Activated naive CD4-positive, alpha-beta T cell treated with anti-CD3 and anti-CD28 coated beads for 36 hours (primary cell): ENCODE measurements at regions not wholly inside any gene's neighbourhood (a gene's known extent, or its start where the extent isn't known, plus 50 kb on each side); places are given as distances from the start of the nearest gene placed in this dataset.

Experiments
- CTCF ChIA-PET: fragments of 350-600 bp; sonication (Branson Sonifier 250); formaldehyde crosslinking; loops from one replicate; lab custom pipeline; 2021; ENCODE audit warnings: antibody characterized with exemption; lab: Charles Lee
- DNase-seq: peaks from one replicate; pipeline ENCODE4 v3.0.0-alpha.2; 2020
- H3K27ac Mint-ChIP-seq: one replicate; pipeline ENCODE4 v1.8.0; 2021; ENCODE audit warnings: mild to moderate bottlenecking, mixed read lengths
- H3K27me3 Mint-ChIP-seq: one replicate; pipeline ENCODE4 v1.8.0; 2021; ENCODE audit warnings: low read depth, mixed read lengths
- H3K36me3 Mint-ChIP-seq: one replicate; pipeline ENCODE4 v1.8.0; 2021; ENCODE audit warnings: low read depth, mixed read lengths
- H3K4me1 Mint-ChIP-seq: one replicate; pipeline ENCODE4 v1.8.0; 2021; ENCODE audit warnings: low read depth, mixed read lengths
- H3K4me3 Mint-ChIP-seq: one replicate; pipeline ENCODE4 v1.8.0; 2021; ENCODE audit warnings: mild to moderate bottlenecking, moderate library complexity, mixed read lengths
- H3K9me3 Mint-ChIP-seq: one replicate; pipeline ENCODE4 v1.8.0; 2021; ENCODE audit warnings: mixed read lengths
- intact Hi-C: fragments of 100-400 bp; cut with micrococcal nuclease; formaldehyde crosslinking; loops from one replicate; pipeline ENCODE4 v1.15.1; 2023

DNA sequence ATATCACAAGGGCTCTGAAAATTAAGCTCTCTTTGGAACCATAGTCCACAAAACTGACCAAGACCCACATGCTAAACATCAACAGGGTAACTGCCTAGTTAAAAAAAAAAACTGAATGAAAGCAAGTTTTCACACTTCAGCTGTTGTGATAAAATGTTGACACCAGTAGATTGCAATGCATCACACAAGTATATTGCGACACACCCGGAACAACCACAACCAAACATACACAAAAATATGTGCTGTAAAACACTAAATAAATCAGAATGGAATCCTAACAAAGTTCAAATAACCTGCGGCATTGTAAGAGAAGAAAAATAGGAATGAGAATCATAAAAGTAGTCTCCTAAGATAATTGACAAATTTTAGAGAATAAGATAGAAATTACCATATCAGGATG, 710.3 kb downstream of the AACS start:
- intact Hi-C loops: no loop called here
- no peak for DNase-seq
- Mint-ChIP-seq H3K4me1 (no peaks in the 10 kb centered on the region), H3K9me3 (peaks cover 4% of the 10 kb centered on the region), H3K27me3 (peaks cover 3% of the 10 kb centered on the region), H3K27ac (no peak overlapping the region), H3K36me3 (no peaks in the 10 kb centered on the region), H3K4me3 (no peak overlapping the region)
- CTCF ChIA-PET: no interaction called here

DNA sequence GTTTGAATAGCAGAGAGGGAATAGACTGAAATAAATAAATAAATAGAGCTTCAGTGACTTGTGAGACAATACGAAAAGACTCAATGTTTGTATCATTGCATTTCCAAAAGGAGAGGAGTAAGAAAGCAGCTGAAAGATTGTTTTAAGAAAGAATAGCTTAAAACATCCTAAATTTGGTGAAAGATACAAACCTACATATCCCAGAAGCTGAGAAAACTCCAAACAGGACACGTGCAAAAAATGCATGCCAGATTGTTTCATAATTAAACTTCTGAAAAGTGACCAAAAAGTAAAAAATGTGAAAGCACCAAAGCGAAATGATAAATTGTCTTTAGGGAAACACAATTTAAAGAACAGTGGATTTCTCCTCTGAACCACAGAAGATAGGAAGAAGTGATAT, 711.0 kb downstream of the AACS start:
- Mint-ChIP-seq H3K9me3 (peaks cover 4% of the 10 kb centered on the region), H3K36me3 (no peaks in the 10 kb centered on the region), H3K4me3 (no peak overlapping the region), H3K4me1 (no peaks in the 10 kb centered on the region), H3K27ac (no peak overlapping the region), H3K27me3 (peaks cover 5% of the 10 kb centered on the region)
- CTCF ChIA-PET: no interaction called here
- DNase-seq: no peak
- intact Hi-C loops: no loop called here

DNA sequence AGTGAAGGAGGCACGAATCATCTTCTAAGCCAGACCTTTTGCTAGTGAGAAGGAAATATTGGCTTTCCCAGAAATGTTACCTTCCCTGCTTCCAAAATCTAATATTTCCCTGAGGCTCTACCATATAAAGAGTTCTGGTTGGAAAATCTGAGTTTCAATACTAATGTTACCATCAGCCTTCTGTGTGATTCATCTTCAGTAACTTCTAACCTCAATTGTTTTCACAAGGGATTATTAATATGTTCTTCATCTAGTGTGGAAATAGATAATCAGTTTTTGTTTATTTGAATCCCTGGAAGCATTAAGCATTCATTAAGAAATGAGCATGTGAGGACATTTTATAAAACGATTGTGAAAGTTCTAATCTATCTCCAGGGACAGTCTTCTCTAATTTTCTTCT, 720.9 kb downstream of the AACS start:
- Mint-ChIP-seq H3K27me3 (no peaks in the 10 kb centered on the region), H3K27ac (no peak overlapping the region), H3K9me3 (peaks cover 17% of the 10 kb centered on the region), H3K4me1 (no peaks in the 10 kb centered on the region), H3K4me3 (no peak overlapping the region), H3K36me3 (no peaks in the 10 kb centered on the region)
- no peak for DNase-seq
- CTCF ChIA-PET: no interaction called here
- intact Hi-C loops: no loop called here

DNA sequence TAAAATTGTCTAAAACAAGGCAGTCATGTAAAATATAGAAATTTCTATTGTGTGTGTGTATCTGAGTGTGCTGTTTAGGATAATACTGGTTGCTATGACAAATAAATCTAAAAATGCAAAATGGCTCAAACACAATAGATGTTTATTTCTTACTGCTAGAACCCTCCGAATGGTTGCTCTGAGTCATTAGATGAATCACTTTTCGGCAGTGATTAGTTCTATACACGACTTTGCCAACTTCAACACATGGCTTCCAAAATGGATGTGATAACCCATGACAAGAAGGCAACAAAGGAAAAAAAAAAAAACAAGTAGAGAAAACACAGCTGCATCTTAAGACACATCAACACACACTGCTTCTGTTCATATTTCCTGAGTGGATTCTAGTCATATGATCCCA, 729.2 kb downstream of the AACS start:
- no peaks in the 10 kb centered on the region for H3K27me3 Mint-ChIP-seq
- CTCF ChIA-PET: no interaction called here
- H3K9me3 Mint-ChIP-seq: peaks cover 16% of the 10 kb centered on the region
- no peak overlapping the region for H3K27ac Mint-ChIP-seq
- no peak for DNase-seq
- H3K4me1 Mint-ChIP-seq: no peaks in the 10 kb centered on the region
- H3K36me3 Mint-ChIP-seq: no peaks in the 10 kb centered on the region
- H3K4me3 Mint-ChIP-seq: no peak overlapping the region
- intact Hi-C loops: no loop called here

DNA sequence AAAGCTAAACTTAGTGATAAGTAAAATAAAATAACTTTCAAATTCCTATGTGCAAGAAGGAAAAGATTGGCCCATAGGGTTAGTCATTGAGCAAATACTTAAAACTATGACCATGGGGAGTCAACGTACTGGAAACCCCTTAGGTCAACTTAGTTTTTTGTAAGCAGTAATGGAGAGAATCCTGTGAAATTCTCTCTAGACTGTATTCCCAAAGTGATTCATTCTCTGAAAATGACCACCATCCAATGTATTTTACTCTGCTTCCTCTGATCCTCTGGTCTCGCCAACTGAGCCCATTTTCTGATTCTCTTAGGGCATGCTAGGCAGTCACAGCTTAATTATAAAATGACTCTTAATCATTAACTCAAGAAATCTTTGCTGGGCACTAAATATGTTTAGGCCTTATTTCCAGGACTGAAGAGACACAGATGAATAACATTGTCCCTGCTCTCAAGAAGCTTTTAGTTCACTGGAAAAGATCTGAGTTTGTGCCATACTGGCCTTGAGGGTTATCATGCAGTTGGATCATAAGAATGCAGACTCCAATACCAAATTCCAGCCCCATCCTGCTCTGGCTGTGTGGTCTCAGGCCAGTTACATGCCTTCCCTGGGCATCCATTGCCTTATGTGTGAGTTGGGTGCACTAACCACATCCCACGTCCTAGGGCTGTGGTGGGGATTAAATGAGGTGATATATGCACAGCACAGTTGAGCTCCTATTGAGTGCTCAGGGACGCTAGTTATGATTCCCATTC, 732.4 kb downstream of the AACS start:
- Mint-ChIP-seq H3K27ac (no peak overlapping the region), H3K4me3 (no peak overlapping the region), H3K27me3 (no peaks in the 10 kb centered on the region), H3K36me3 (no peaks in the 10 kb centered on the region), H3K4me1 (no peaks in the 10 kb centered on the region), H3K9me3 (peaks cover 2% of the 10 kb centered on the region)
- no peak for DNase-seq
- intact Hi-C loops: no loop called here
- CTCF ChIA-PET: no interaction called here

DNA sequence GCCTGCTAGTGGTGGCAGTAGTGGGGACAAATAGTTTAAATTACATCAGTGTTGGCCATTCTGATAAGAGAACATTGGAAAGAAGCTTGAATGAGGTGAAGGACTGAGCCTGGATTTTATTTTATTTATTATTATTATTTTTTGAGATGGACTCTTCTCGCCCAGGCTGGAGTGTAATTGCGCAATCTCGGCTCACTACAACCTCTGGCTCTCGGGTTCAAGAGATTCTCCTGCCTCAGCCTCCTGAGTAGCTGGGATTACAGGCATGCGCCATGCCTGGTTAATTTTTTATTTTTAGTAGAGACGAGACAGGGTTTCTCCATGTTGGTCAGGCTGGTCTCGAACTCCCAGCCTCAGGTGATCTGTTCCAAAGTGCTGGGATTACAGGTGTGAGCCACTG, 739.4 kb downstream of the AACS start:
- CTCF ChIA-PET: no interaction called here
- no peak overlapping the region for H3K27ac Mint-ChIP-seq
- H3K36me3 Mint-ChIP-seq: no peaks in the 10 kb centered on the region
- DNase-seq: no peak
- H3K27me3 Mint-ChIP-seq: no peaks in the 10 kb centered on the region
- H3K9me3 Mint-ChIP-seq: peaks cover 2% of the 10 kb centered on the region
- intact Hi-C loops: no loop called here
- H3K4me1 Mint-ChIP-seq: no peaks in the 10 kb centered on the region
- H3K4me3 Mint-ChIP-seq: no peak overlapping the region

DNA sequence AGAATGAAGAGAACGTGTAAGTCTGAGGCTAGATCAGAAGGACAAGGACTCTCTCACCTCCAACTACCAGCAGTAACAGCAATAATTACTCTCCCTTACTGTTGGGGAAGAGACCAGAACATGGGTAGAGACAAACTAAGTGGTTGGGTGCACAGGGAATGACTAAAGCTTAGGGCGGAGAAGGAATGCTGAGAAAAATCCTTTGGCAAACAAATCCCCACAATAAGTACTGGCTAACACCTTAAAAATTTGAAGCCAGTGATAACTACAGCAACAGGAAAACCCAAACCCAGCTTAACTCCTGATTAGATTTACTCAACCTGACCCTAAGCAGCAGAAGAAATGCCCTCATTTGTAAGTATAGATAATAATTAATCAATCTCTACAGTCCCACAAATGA, 759.0 kb downstream of the AACS start:
- no peak for DNase-seq
- Mint-ChIP-seq H3K4me3 (no peak overlapping the region), H3K36me3 (no peaks in the 10 kb centered on the region), H3K27me3 (no peaks in the 10 kb centered on the region), H3K9me3 (peaks cover 11% of the 10 kb centered on the region), H3K27ac (no peak overlapping the region), H3K4me1 (no peaks in the 10 kb centered on the region)
- CTCF ChIA-PET: no interaction called here
- intact Hi-C loops: no loop called here

DNA sequence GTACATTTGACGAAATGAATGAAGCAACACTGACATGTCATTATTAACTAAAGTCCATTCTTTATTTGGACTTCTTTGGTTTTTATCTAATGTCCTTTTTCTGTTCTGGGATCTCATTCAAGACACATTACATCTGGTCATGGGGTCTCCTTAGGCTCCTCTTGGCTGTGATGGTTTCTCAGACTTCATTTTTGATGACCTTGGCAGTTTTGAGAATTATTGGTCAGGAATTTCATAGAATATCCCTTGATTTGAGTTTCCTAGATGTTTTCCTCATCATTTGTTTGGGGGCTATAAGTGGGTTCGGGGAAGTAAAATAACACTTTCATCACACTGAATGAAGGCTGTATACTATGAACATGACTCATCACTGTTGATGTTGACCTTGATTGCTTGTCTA, 770.6 kb downstream of the AACS start:
- intact Hi-C loops: no loop called here
- no peaks in the 10 kb centered on the region for H3K36me3 Mint-ChIP-seq
- no peak for DNase-seq
- H3K27ac Mint-ChIP-seq: no peak overlapping the region
- H3K9me3 Mint-ChIP-seq: peaks cover 2% of the 10 kb centered on the region
- no peaks in the 10 kb centered on the region for H3K4me1 Mint-ChIP-seq
- no peak overlapping the region for H3K4me3 Mint-ChIP-seq
- CTCF ChIA-PET: no interaction called here
- H3K27me3 Mint-ChIP-seq: no peaks in the 10 kb centered on the region

DNA sequence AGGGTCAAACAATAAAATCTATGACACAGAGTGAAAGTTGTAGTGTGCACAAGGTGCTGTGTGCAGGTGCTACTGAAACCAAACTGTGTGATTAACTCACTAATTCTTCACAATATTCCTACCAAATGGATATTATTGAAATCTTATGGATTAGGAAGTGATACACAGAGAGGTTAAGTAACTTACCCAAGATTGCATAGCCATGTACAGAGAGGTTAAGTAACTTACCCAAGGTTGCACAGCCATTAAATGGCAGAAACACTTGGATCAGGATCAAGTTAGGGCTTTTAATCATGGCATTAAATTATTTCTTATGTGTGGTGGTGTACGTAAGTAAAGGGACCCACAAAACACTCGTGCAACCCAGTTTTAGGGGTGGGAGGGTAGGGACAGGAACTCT, 771.4 kb downstream of the AACS start:
- H3K27me3 Mint-ChIP-seq: no peaks in the 10 kb centered on the region
- H3K4me3 Mint-ChIP-seq: no peak overlapping the region
- no peaks in the 10 kb centered on the region for H3K4me1 Mint-ChIP-seq
- CTCF ChIA-PET: no interaction called here
- intact Hi-C loops: no loop called here
- H3K9me3 Mint-ChIP-seq: peaks cover 2% of the 10 kb centered on the region
- no peak for DNase-seq
- H3K36me3 Mint-ChIP-seq: no peaks in the 10 kb centered on the region
- H3K27ac Mint-ChIP-seq: no peak overlapping the region

DNA sequence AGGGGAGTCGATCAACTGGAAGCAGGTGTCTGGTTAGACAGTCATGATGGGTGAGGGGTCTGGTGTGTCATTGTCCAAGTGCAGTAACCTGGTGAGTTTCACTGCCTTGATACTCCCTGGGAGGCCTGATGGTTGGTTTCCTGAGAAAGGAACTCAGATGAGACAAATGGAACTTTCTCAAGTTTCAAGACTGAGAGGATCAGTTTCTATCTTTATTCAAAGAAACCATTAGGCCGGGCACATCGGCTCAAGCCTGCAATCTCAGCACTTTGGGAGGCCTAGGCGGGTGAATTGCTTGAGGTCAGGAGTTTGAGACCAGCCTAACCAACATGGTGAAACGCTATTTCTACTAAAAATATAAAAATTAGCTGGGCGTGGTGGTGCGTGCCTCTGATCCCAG, 776.1 kb downstream of the AACS start:
- Mint-ChIP-seq H3K36me3 (no peaks in the 10 kb centered on the region), H3K4me1 (no peaks in the 10 kb centered on the region), H3K4me3 (no peak overlapping the region), H3K27ac (no peak overlapping the region), H3K9me3 (peaks cover 2% of the 10 kb centered on the region), H3K27me3 (no peaks in the 10 kb centered on the region)
- CTCF ChIA-PET: interaction anchor here (0.6 kb wide), 1 partner anchor 27 kb away, joined by 6 read pairs; no protein-coding TSS in a partner anchor
- no peak for DNase-seq
- intact Hi-C loops: no loop called here

DNA sequence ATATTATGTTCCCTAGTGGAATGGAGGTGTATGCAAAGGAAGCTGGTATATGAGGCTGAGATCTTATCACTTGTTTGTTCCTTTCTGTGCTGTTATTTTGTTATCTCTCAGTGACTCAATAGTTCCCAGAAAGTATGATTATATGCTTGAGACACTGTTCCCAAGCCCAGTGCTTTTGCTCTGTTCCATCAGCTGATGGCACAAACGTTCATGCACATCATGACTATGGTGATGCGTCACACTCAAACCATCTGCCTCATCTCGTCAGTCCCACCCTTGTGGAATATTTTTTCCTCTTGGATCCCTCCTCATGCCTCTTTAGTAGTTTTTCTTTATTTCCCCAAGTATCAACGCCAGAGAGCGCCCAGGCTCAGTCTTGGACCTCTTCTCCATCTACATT, 786.9 kb downstream of the AACS start:
- H3K27ac Mint-ChIP-seq: no peak overlapping the region
- H3K9me3 Mint-ChIP-seq: no peaks in the 10 kb centered on the region
- intact Hi-C loops: no loop called here
- no peak overlapping the region for H3K4me3 Mint-ChIP-seq
- H3K36me3 Mint-ChIP-seq: no peaks in the 10 kb centered on the region
- DNase-seq: no peak
- no peaks in the 10 kb centered on the region for H3K27me3 Mint-ChIP-seq
- CTCF ChIA-PET: no interaction called here
- no peaks in the 10 kb centered on the region for H3K4me1 Mint-ChIP-seq

DNA sequence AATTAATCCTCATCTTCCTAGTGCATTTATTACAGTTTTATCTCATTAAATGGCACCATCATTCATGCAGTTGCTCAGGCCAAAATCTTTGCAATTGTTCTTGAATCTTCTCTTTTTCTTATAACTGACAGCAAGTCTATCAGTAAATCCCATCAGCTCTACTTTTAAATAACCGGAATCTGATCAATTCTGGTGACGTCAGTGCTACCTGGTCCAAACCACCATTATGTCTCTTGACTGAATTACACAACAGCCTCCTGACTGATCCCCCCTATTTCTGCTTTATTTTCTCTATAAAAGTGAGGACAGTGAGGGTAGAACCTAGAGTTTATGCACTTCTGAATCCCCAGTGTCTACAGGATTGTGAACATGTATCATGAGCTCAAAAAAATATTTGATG, 787.4 kb downstream of the AACS start:
- no peaks in the 10 kb centered on the region for H3K27me3 Mint-ChIP-seq
- H3K9me3 Mint-ChIP-seq: no peaks in the 10 kb centered on the region
- no peaks in the 10 kb centered on the region for H3K36me3 Mint-ChIP-seq
- H3K4me1 Mint-ChIP-seq: no peaks in the 10 kb centered on the region
- no peak for DNase-seq
- intact Hi-C loops: no loop called here
- CTCF ChIA-PET: no interaction called here
- H3K27ac Mint-ChIP-seq: no peak overlapping the region
- H3K4me3 Mint-ChIP-seq: no peak overlapping the region

DNA sequence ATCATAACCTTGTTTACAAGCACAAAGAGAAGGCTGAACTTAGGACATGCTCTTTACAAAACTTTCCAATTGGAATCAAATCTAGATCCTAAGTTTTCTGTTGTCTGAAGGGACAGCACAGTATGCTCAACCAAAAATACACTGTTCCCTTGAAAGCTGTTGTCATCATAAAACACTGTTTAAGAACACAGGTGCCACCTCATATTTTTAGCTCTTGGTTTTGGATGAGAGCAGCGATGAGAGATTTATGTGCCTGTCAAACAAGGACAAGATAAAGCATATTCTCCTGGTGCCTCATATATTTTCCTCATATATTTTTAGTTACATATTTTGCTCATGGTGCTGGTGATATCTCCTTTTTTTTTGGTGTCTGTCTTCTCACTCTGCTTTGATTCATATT, 788.4 kb downstream of the AACS start:
- Mint-ChIP-seq H3K27me3 (no peaks in the 10 kb centered on the region), H3K9me3 (no peaks in the 10 kb centered on the region), H3K4me3 (no peak overlapping the region), H3K36me3 (no peaks in the 10 kb centered on the region), H3K27ac (no peak overlapping the region), H3K4me1 (no peaks in the 10 kb centered on the region)
- CTCF ChIA-PET: no interaction called here
- DNase-seq: no peak
- intact Hi-C loops: no loop called here
